Activated naive CD4-positive, alpha-beta T cell treated with anti-CD3 and anti-CD28 coated beads, Interleukin-2, amount 50 U/mL, for 24 hours (primary cell): ENCODE measurements at regions not wholly inside any gene's neighbourhood (a gene's known extent, or its start where the extent isn't known, plus 50 kb on each side); places are given as distances from the start of the nearest gene placed in this dataset.

ENCODE experiments used
- H3K27ac Mint-ChIP-seq: one replicate; pipeline ENCODE4 v1.8.0; 2021; ENCODE audit warnings: mild to moderate bottlenecking, mixed read lengths
- H3K27me3 Mint-ChIP-seq: one replicate; pipeline ENCODE4 v1.8.0; 2021; ENCODE audit warnings: mixed read lengths
- H3K36me3 Mint-ChIP-seq: one replicate; pipeline ENCODE4 v1.8.0; 2021; ENCODE audit warnings: mixed read lengths
- H3K4me1 Mint-ChIP-seq: one replicate; pipeline ENCODE4 v1.8.0; 2021; ENCODE audit warnings: mixed read lengths
- H3K4me3 Mint-ChIP-seq: one replicate; pipeline ENCODE4 v1.8.0; 2021; ENCODE audit warnings: mild to moderate bottlenecking, mixed read lengths
- H3K9me3 Mint-ChIP-seq: one replicate; pipeline ENCODE4 v1.8.0; 2021; ENCODE audit warnings: mixed read lengths

DNA sequence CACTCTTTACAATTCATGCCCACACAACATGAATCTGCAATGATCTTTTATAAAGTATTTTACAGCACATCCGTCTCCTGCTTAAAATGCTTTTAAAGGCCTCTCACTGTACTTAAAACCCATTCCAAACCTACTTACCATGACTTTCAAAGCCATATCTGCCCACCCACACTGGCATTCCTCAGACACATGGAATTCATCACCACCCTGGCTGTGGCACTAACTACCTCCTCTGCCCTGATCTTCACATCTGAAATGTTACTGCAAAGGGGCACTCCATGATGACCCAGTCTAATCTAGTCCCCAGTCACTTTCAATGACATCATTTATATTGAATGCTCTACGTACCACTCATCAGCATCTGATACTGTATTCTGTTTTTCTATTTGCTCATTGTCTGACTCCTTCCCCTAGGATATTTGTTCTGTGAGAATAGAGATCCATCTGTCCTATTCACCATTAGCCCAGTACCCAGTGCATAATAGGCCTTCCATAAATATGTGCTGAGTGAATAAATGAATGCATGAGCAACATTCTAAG, 193.2 kb upstream of the KIF2A start:
- Mint-ChIP-seq H3K4me3 (no peak overlapping the region), H3K27ac (no peak overlapping the region), H3K9me3 (no peaks in the 10 kb centered on the region), H3K4me1 (no peaks in the 10 kb centered on the region), H3K27me3 (peaks cover 2% of the 10 kb centered on the region), H3K36me3 (no peaks in the 10 kb centered on the region)

DNA sequence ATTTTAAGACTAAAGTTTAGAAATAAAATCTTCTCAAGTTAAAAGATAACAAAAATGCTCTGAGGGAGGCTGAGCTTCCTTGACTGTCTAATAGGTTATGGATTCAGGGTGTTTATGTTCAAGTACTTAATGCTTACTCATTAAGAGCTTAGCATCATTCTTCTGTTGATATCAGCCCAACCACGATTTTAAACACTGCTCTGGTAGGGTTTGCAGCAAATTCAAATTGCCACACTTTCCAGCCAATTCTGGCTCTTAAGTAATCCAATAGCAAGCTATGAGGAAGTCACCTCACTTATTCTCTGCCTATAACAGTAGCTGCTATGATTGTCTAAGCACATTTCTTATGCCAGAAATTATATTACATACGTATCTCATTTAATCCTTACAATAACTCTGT, 191.0 kb upstream of the KIF2A start:
- Mint-ChIP-seq H3K4me1 (no peaks in the 10 kb centered on the region), H3K4me3 (no peak overlapping the region), H3K9me3 (no peaks in the 10 kb centered on the region), H3K27me3 (peaks cover 5% of the 10 kb centered on the region), H3K27ac (no peak overlapping the region), H3K36me3 (no peaks in the 10 kb centered on the region)

DNA sequence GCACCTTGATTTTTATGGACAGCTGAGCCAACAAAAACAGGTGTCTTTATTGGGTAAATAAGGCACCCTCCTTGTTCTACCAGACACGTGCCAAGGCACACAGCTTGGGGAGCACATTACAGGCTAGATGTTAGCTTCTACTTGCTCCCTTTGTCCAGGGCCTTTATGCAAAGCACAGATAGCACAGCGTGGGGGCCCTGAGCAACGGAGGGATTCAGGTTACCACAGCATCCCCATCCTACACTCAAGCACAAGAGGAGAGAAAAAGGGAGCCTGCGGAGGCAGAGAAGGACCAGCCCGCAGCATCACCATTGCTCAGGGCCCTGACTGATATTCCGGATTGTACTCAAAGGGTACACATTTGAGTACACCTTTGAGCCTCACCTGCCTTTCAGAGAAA, 181.7 kb upstream of the KIF2A start:
- no peak overlapping the region for H3K4me3 Mint-ChIP-seq
- no peaks in the 10 kb centered on the region for H3K4me1 Mint-ChIP-seq
- no peaks in the 10 kb centered on the region for H3K36me3 Mint-ChIP-seq
- no peaks in the 10 kb centered on the region for H3K9me3 Mint-ChIP-seq
- no peak overlapping the region for H3K27ac Mint-ChIP-seq
- peaks cover 8% of the 10 kb centered on the region for H3K27me3 Mint-ChIP-seq

DNA sequence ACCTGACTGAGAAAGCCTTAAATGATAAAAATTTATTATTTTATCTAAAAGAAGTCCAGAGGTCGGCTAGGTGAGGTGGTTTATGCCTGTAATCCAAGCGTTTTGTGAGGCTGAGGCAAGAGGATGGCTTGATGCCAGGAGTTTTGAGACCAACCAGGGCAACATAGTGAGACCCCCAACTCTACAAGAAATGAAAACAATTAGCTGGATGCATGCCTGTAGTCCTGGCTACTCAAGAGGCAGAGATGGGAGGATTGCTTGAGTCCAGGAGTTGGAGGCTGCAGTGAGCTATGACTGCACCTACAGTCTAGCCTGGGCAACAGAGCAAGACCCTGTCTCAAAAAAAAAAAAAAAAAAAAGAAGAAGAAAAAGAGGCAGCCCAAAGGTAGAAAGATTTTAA, 179.9 kb upstream of the KIF2A start:
- Mint-ChIP-seq H3K27ac (no peak overlapping the region), H3K9me3 (no peaks in the 10 kb centered on the region), H3K4me3 (no peak overlapping the region), H3K4me1 (no peaks in the 10 kb centered on the region), H3K27me3 (peaks cover 4% of the 10 kb centered on the region), H3K36me3 (no peaks in the 10 kb centered on the region)

DNA sequence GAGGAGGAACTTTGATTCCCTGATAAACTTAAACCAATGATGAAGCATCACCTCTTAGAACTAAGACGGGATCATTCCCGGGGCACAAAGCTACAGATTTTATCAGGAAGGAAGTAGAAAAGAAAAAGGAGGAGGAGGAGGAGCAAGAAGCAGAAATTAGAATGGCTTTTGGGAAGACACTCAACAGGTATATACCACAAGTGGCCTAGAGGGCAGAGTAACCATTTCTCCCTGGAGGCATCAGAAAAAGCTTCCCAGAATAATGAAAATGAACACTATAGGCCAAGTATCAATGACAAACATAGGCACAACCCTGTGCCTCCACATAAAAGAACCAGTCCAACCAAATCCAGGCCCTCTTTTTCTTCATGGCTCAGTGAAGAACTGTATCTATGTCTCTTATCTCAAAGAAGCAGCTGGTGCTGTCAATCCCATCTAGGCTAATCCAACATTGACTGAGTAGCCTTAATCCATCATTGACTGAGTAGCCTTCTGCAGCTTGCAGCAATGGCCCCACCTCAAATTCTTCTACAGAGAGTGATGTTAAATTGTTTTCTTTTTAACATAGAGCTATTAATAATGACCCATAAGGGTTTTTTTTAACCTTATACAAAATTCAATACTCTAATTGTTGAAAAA, 178.8 kb upstream of the KIF2A start:
- H3K36me3 Mint-ChIP-seq, result no peaks in the 10 kb centered on the region
- no peaks in the 10 kb centered on the region for H3K9me3 Mint-ChIP-seq
- H3K4me3 Mint-ChIP-seq, result no peak overlapping the region
- peaks cover 4% of the 10 kb centered on the region for H3K27me3 Mint-ChIP-seq
- no peaks in the 10 kb centered on the region for H3K4me1 Mint-ChIP-seq
- H3K27ac Mint-ChIP-seq, result no peak overlapping the region

DNA sequence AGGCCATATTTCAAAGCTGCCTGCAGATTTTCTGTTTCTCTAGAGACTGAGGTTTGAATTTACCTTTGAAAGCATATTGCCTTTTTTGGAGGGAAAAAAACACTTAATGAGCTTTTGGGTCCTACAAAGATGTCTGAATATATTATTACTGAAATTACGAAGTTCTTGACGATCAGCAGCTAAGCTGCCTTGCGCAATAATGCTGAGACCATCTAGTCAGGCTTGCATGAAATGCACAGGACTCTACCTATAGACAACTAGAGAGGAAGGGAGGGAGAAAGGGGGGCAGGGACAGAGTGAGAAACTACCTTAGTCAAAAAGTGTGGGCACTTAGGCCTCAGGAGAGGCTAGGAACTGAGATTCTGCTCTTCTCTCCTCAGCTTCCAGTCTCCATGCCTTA, 175.9 kb upstream of the KIF2A start:
- Mint-ChIP-seq H3K4me1 (no peaks in the 10 kb centered on the region), H3K27me3 (no peaks in the 10 kb centered on the region), H3K27ac (no peak overlapping the region), H3K9me3 (no peaks in the 10 kb centered on the region), H3K36me3 (no peaks in the 10 kb centered on the region), H3K4me3 (no peak overlapping the region)

DNA sequence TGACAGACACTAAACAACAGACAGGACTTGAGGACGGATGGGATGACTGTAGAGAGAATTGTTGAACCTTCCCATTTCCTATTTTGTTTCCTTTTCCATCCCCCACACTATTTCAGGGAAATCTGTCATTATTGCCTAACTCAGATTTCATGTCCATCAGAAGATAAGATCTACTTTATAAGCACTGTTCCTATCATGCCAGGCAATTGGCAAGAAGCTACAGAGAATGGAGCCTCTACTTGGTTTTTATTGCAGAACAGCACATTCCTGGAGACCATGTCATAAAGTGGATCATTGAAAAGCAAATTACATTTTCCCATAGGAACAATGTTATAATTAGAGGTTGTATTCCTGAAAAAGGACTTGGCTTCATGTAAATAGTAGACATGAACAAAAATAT, 173.7 kb upstream of the KIF2A start:
- H3K9me3 Mint-ChIP-seq, result no peaks in the 10 kb centered on the region
- H3K4me3 Mint-ChIP-seq, result no peak overlapping the region
- no peaks in the 10 kb centered on the region for H3K4me1 Mint-ChIP-seq
- no peaks in the 10 kb centered on the region for H3K27me3 Mint-ChIP-seq
- no peaks in the 10 kb centered on the region for H3K36me3 Mint-ChIP-seq
- H3K27ac Mint-ChIP-seq, result no peak overlapping the region

DNA sequence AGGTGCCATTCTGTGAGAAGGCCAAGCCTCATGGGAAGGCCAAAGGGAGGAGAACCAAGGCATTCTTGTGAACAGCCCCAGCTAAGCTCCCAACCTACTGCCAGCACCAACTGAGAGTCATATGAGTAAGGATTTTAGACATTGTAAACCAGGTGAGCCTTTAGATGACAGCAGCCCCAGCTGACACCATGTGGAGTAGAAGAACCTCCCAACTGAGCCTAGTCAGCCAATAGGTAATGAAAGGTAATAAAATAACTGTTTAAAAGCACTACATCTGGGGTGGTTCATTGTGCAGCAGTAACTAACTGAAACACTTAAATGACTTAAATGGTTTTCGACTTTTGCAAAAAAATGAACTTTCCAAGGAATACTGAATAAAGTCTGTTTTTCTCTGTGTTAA, 172.6 kb upstream of the KIF2A start:
- H3K4me1 Mint-ChIP-seq, result no peaks in the 10 kb centered on the region
- no peaks in the 10 kb centered on the region for H3K9me3 Mint-ChIP-seq
- no peak overlapping the region for H3K4me3 Mint-ChIP-seq
- H3K27ac Mint-ChIP-seq, result no peak overlapping the region
- H3K27me3 Mint-ChIP-seq, result peaks cover 4% of the 10 kb centered on the region
- H3K36me3 Mint-ChIP-seq, result no peaks in the 10 kb centered on the region

DNA sequence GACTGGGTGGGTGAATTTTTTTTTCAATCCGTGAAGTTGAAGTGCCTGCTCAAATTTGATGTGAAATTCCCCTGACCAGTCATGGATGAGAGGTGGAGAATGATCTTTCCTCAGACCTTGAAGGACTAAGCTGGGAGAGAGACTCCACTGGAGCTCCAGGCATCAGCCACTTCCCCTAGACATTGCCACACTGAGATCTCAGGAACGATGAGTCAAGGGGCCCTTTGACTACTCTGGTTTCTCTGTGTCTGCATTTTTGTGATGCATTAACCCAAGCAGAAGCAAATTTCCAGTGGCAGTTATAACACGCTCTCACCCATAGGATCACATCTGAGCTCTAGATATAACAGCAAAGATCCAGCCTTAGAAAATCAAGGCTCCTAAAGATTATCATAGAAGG, 171.2 kb upstream of the KIF2A start:
- Mint-ChIP-seq H3K27ac (no peak overlapping the region), H3K36me3 (no peaks in the 10 kb centered on the region), H3K4me3 (no peak overlapping the region), H3K27me3 (peaks cover 4% of the 10 kb centered on the region), H3K4me1 (no peaks in the 10 kb centered on the region), H3K9me3 (no peaks in the 10 kb centered on the region)

DNA sequence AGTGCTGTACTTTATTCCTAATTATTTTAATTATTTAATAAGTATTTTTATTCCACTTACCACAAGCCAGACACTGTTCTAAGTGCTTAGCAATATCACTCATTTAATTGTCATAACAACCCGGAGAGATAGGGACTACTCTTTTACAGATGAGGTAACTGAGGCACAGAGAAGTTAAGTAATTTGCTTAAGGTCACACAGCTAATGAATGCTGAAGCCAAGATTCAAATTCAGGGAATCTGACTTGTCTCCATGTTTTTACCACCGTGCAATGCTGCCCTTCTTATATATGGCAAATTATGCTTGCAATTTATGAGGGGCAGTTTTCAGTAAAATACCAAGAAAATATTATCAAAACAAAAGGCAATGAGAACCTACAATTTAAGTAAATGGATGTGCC, 168.4 kb upstream of the KIF2A start:
- H3K4me1 Mint-ChIP-seq, result no peaks in the 10 kb centered on the region
- H3K27ac Mint-ChIP-seq, result no peak overlapping the region
- peaks cover 4% of the 10 kb centered on the region for H3K27me3 Mint-ChIP-seq
- no peaks in the 10 kb centered on the region for H3K9me3 Mint-ChIP-seq
- H3K4me3 Mint-ChIP-seq, result no peak overlapping the region
- no peaks in the 10 kb centered on the region for H3K36me3 Mint-ChIP-seq

DNA sequence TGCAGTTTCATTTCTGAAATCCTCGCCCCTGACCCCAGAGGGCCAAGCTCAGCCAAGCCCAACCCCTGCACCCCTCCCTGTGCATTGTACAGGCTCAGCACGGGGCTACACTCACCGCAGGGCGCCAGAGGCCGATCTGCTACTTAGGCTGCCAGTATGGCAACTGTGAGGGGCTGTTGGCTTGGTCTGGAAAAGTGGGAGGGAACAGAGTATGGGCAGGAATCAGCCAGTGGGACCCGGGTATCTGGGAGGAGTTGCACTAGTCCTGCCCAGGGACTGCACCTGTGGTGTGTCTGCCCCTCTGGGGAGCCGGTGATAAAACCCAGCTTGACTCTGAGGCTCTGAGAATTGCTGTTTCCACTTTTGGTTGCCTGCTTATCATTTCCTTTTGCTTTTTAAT, 167.4 kb upstream of the KIF2A start:
- Mint-ChIP-seq H3K36me3 (no peaks in the 10 kb centered on the region), H3K27me3 (peaks cover 8% of the 10 kb centered on the region), H3K4me1 (no peaks in the 10 kb centered on the region), H3K9me3 (no peaks in the 10 kb centered on the region), H3K4me3 (no peak overlapping the region), H3K27ac (no peak overlapping the region)

DNA sequence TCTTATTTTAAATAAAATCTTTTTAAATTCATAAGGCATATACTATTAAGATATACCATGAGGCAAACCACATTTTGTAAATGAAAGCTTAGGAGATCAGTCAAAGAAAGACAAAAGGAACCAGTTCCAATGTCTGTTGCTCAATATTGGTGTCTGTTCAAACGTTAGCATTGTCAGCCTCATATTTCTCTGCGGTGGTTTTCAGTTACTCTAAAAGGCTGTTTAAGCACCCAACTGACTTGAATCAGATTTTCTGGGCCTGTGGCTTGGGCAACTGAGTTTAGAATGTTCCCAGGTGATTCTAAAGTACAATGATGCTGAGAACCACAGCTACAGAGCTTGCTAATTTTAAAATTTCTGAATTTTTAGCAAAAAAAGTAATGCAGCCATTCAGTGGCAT, 166.3 kb upstream of the KIF2A start:
- H3K9me3 Mint-ChIP-seq, result no peaks in the 10 kb centered on the region
- H3K27me3 Mint-ChIP-seq, result peaks cover 16% of the 10 kb centered on the region
- no peak overlapping the region for H3K4me3 Mint-ChIP-seq
- H3K36me3 Mint-ChIP-seq, result no peaks in the 10 kb centered on the region
- no peak overlapping the region for H3K27ac Mint-ChIP-seq
- H3K4me1 Mint-ChIP-seq, result no peaks in the 10 kb centered on the region

DNA sequence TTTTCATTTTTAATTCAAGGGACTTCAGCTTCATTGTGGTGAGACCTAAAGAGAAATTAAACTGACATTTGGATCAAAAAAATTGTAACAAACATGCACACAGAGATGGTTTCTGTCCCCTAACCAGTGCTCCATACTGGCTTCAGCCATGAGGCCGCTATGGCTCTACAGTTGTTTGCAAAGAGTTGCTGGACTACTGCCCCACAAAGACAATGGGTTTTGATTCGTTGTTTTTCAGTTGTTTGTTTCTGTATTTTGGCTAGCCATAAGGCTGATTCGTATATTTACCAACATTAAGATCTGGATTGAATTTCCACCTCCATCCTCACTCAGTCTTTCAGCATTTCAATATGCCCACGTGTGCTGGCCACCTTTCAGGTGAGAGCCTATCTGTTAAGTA, 163.7 kb upstream of the KIF2A start:
- Mint-ChIP-seq H3K27ac (no peak overlapping the region), H3K9me3 (no peaks in the 10 kb centered on the region), H3K4me3 (no peak overlapping the region), H3K27me3 (peaks cover 25% of the 10 kb centered on the region), H3K4me1 (no peaks in the 10 kb centered on the region), H3K36me3 (no peaks in the 10 kb centered on the region)

DNA sequence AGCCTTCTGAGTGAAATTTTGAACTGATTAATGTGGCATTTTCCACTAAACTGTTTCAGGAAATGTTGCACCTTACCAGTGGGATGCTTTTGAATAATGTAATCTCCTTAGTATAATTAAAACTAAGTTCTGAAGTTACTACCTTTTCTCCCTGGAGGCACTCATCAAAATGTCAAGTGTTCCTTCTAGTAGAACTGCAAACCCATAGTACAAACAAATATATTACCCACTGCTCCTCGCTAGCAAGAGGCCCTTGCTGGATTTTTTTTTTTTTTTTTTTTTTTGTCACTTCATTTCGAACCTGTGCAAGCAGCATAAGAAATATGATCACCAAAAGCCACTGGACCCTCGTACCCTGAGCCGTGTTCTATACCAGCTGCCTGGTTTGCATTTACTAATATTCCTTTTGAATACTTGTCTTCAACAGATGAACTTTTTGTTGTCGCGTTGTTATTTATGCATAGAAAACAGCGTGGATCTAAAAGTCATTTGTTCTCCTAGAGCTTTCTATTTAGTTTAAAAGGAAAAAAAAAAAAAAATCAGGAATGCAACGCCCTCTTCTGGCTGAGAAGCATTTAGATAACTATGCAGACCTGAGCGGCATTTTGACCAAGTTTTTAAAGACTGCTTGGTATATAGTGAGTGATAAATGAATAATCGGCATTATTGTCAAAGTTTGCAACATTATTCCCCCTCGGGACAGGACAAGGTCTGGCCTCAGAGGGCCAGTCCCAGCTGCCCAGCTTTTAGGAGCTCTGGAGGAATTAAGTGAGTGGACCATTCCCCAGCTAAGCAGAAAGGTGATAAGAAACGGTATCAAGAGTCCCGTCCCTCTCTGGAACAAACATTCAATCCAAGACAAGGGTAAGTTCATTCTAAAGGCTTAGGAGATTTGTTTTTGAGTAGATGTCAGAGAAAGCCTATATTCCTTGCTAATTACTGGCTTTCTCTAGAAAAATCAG, 162.5 kb upstream of the KIF2A start:
- H3K9me3 Mint-ChIP-seq, result no peaks in the 10 kb centered on the region
- H3K27ac Mint-ChIP-seq, result no peak overlapping the region
- peaks cover 21% of the 10 kb centered on the region for H3K27me3 Mint-ChIP-seq
- H3K36me3 Mint-ChIP-seq, result no peaks in the 10 kb centered on the region
- no peaks in the 10 kb centered on the region for H3K4me1 Mint-ChIP-seq
- no peak overlapping the region for H3K4me3 Mint-ChIP-seq

DNA sequence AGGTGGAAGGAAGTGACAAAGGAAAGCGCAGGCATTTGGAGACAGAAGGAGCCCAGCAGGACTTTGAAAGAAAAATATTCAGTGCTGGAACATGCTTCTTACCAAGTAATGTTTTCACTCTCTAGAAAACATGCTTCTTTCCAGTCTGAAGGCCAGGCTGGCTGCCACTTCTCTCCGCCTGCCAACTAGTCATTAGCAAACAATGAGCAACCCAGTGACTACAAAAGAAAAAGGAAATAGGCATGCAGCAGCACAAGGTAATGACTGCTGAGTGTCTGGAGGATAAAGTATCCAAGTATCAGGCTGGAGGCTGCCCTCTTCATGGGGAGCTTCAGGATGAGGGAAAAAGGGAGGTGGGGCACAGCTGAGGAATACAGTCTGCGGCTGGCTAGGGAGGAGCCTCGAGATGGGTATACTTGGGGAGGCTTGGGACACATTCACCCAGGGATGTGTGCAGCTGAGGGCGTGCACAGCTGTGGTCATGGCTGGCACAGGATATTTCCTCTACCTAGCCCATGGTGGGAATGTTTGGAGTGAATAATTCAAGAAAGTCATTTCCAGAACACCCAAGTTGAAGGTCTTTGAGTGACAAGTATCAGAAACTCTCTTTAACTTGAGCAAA, 161.5 kb upstream of the KIF2A start:
- no peaks in the 10 kb centered on the region for H3K36me3 Mint-ChIP-seq
- peaks cover 21% of the 10 kb centered on the region for H3K27me3 Mint-ChIP-seq
- H3K4me3 Mint-ChIP-seq, result no peak overlapping the region
- no peaks in the 10 kb centered on the region for H3K4me1 Mint-ChIP-seq
- H3K9me3 Mint-ChIP-seq, result no peaks in the 10 kb centered on the region
- no peak overlapping the region for H3K27ac Mint-ChIP-seq

DNA sequence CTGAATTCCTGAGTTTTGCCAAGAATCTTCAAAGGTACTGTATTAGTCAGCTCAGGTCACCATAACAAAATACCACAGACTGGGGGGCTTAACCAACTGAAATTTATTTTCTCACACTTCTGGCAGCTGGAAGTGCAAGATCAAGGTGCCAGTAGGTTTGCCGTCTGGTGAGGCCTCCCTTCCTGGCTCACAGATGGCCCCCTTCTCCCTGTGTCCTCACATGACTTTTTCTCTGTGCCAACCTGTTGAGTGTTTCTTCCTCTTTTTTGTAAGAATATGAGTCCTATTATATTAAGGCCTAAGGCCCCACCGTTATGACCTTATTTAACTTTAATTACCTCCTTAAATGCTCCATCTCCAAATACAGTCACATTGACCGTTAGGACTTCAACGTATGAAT, 156.1 kb upstream of the KIF2A start:
- no peaks in the 10 kb centered on the region for H3K9me3 Mint-ChIP-seq
- no peak overlapping the region for H3K27ac Mint-ChIP-seq
- no peaks in the 10 kb centered on the region for H3K4me1 Mint-ChIP-seq
- peaks cover 14% of the 10 kb centered on the region for H3K27me3 Mint-ChIP-seq
- no peak overlapping the region for H3K4me3 Mint-ChIP-seq
- no peaks in the 10 kb centered on the region for H3K36me3 Mint-ChIP-seq
